MM.1S (cell line): ENCODE measurements at regions not wholly inside any gene's neighbourhood (a gene's known extent, or its start where the extent isn't known, plus 50 kb on each side); places are given as distances from the start of the nearest gene placed in this dataset.

Experiments
- DNase-seq: peaks from one replicate; pipeline ENCODE4 v3.0.0-alpha.2; 2015
- H2AFZ ChIP-seq: fragments of 300-600 bp; sonication (generic); 2 replicates; pipeline ENCODE4 v1.6.0; 2016; ENCODE audit warnings: antibody characterized with exemption, low read length
- H3F3A ChIP-seq: fragments of 300-600 bp; sonication (generic); 2 replicates; pipeline ENCODE4 v1.6.1; 2016; ENCODE audit warnings: mild to moderate bottlenecking, antibody characterized with exemption, low read length, moderate library complexity, mixed read lengths; ENCODE audit not compliant: insufficient read depth
- H3K27ac ChIP-seq: fragments of 300-600 bp; sonication (generic); 2 replicates; pipeline ENCODE4 v1.5.1; 2016; ENCODE audit warnings: mild to moderate bottlenecking, low read length
- H3K27me3 ChIP-seq: fragments of 300-600 bp; sonication (generic); replicated peaks from 2 replicates; pipeline ENCODE4 v1.6.0; 2016; ENCODE audit warnings: low read length; ENCODE audit not compliant: insufficient read depth
- H3K36me3 ChIP-seq: fragments of 300-600 bp; sonication (generic); replicated peaks from 2 replicates; pipeline ENCODE4 v1.6.1; 2016; ENCODE audit warnings: mild to moderate bottlenecking, low read length, mixed read lengths; ENCODE audit not compliant: insufficient read depth
- H3K4me1 ChIP-seq: fragments of 300-600 bp; sonication (generic); 2 replicates; pipeline ENCODE4 v1.6.1; 2016; ENCODE audit warnings: low read length, mixed read lengths
- H3K4me2 ChIP-seq: fragments of 300-600 bp; sonication (generic); 2 replicates; pipeline ENCODE4 v1.6.0; 2016; ENCODE audit warnings: low read depth, low read length
- H3K4me3 ChIP-seq: fragments of 300-600 bp; sonication (generic); 2 replicates; pipeline ENCODE4 v1.5.1; 2016; ENCODE audit warnings: low read length, mixed read lengths
- H3K79me2 ChIP-seq: fragments of 300-600 bp; sonication (generic); 2 replicates; pipeline ENCODE4 v1.6.1; 2016; ENCODE audit warnings: mixed run types, low read length, mixed read lengths
- H3K9ac ChIP-seq: fragments of 300-600 bp; sonication (generic); 2 replicates; pipeline ENCODE4 v1.6.1; 2016; ENCODE audit warnings: low read length, mixed read lengths
- H3K9me2 ChIP-seq: fragments of 300-600 bp; sonication (generic); replicated peaks from 2 replicates; pipeline ENCODE4 v1.6.1; 2016; ENCODE audit warnings: mild to moderate bottlenecking, low read length, mixed read lengths; ENCODE audit not compliant: insufficient read depth
- H3K9me3 ChIP-seq: fragments of 300-600 bp; sonication (generic); replicated peaks from 2 replicates; pipeline ENCODE4 v1.6.1; 2016; ENCODE audit warnings: mild to moderate bottlenecking, low read length, mixed read lengths; ENCODE audit not compliant: insufficient read depth
- H4K20me1 ChIP-seq: fragments of 300-600 bp; sonication (generic); 2 replicates; pipeline ENCODE4 v1.6.1; 2016; ENCODE audit warnings: mild to moderate bottlenecking, low read length, moderate library complexity, mixed read lengths; ENCODE audit not compliant: insufficient read depth
- EZH2 ChIP-seq: fragments of 300-600 bp; sonication (generic); optimal IDR thresholded peaks from 2 replicates; pipeline ENCODE3; 2017; ENCODE audit warnings: low read depth, mild to moderate bottlenecking, antibody characterized with exemption, low read length, mixed read lengths
- EZH2phosphoT487 ChIP-seq: fragments of 300-600 bp; sonication (generic); IDR thresholded peaks from 2 replicates; pipeline ENCODE4 v1.6.1; 2018; ENCODE audit warnings: antibody characterized with exemption, low read length
- TF ChIP-seq, protein P1 (sequence below): fragments of 300-600 bp; sonication (generic); IDR thresholded peaks from 2 replicates; pipeline ENCODE4 v1.5.1; 2016; ENCODE audit warnings: antibody characterized with exemption, low read length, mixed read lengths

DNA sequence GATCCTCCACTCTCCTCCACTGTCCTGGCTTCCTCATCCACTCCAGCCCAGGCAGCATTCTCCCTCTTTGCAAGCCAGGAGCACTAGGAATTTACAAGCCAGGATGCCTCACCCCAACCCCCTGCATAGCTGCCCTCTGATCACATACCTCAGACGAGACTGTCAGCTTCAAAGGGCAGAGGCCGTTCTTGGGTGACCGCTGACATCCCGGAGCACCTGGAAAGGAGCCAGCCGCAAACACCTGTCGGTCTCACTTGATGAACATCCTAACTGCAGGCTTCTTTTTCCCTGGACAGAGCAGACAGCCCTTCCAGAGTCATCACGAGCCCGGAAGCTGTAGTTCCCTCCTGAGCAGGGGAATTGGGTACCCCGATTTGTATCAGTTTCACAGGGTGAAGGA lies 451.3 kb upstream of the B3GAT1 start:
- DNase-seq: no peak
- Histone ChIP-seq H3K4me3 (no peak overlapping the region), H3K27ac (no peak overlapping the region), H3K4me1 (no peaks in the 10 kb centered on the region), H2AFZ (no peak overlapping the region), H3K9ac (no peak overlapping the region), H4K20me1 (no peaks in the 10 kb centered on the region), H3K9me3 (no peaks in the 10 kb centered on the region), H3K79me2 (no peaks in the 10 kb centered on the region), H3K36me3 (no peaks in the 10 kb centered on the region), H3K27me3 (no peaks in the 10 kb centered on the region), H3F3A (no peaks in the 10 kb centered on the region), H3K9me2 (no peaks in the 10 kb centered on the region), H3K4me2 (no peak overlapping the region)
- TF ChIP-seq EZH2: no peak
- TF ChIP-seq, protein P1, sequence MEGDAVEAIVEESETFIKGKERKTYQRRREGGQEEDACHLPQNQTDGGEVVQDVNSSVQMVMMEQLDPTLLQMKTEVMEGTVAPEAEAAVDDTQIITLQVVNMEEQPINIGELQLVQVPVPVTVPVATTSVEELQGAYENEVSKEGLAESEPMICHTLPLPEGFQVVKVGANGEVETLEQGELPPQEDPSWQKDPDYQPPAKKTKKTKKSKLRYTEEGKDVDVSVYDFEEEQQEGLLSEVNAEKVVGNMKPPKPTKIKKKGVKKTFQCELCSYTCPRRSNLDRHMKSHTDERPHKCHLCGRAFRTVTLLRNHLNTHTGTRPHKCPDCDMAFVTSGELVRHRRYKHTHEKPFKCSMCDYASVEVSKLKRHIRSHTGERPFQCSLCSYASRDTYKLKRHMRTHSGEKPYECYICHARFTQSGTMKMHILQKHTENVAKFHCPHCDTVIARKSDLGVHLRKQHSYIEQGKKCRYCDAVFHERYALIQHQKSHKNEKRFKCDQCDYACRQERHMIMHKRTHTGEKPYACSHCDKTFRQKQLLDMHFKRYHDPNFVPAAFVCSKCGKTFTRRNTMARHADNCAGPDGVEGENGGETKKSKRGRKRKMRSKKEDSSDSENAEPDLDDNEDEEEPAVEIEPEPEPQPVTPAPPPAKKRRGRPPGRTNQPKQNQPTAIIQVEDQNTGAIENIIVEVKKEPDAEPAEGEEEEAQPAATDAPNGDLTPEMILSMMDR: no peak
- TF ChIP-seq EZH2phosphoT487: no peak

DNA sequence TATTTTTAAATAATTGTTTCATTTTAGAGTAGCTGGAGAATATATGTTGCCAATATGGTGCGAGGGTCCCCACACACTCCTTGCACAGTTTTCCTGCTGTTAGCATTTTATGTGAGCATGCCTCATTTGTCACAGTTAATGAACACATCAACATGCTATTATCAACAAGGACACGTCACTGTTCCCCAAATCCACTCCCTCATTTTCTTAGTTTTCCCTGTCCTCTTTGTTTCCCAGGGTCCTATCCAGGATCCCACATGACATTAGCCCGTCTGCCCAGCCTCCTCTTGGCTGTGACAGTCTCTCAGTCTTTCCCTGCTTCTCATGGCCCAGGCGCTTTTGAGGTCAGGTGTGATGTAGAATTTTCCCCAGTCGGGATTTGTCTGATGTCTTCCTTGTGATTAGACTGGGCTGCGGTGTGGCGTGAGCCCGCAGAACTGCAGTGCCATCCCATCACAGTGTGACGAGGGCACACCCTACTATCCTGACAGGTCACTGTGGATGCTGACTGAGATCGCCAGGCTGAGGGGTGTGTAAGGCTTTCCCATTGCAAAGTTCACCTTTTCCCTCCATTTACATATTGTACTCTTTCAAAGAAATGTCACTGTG lies 450.6 kb upstream of the B3GAT1 start:
- DNase-seq: no peak
- Histone ChIP-seq H3K27ac (no peak overlapping the region), H3K9ac (no peak overlapping the region), H3K4me3 (no peak overlapping the region), H3K36me3 (no peaks in the 10 kb centered on the region), H3K27me3 (no peaks in the 10 kb centered on the region), H3K9me2 (no peaks in the 10 kb centered on the region), H2AFZ (no peak overlapping the region), H3K4me1 (no peaks in the 10 kb centered on the region), H3K79me2 (no peaks in the 10 kb centered on the region), H4K20me1 (no peaks in the 10 kb centered on the region), H3K4me2 (no peak overlapping the region), H3K9me3 (no peaks in the 10 kb centered on the region), H3F3A (no peaks in the 10 kb centered on the region)
- TF ChIP-seq EZH2: no peak
- TF ChIP-seq, protein P1: no peak
- TF ChIP-seq EZH2phosphoT487: no peak

DNA sequence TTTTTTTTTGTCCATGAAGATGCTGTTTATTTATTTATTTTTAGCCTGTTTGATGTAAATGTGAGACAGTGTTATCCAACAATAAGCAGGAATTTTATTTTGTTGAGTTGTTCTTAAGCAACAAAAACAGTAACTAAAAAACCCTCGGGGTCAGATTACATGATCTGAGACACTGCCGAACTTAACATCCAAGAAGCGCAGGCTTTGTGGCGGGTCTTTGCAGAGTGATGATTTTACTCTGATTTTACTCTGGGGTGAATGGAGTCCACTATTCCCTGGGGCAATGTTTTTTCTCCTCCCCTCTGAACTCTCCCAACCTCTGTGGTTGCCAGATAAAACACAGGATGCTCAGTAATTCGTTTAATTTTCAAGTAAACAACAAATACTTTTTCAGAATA lies 450.1 kb upstream of the B3GAT1 start:
- Histone ChIP-seq H3K4me2 (no peak overlapping the region), H3K9ac (no peak overlapping the region), H3K9me3 (no peaks in the 10 kb centered on the region), H3F3A (no peaks in the 10 kb centered on the region), H3K36me3 (no peaks in the 10 kb centered on the region), H4K20me1 (no peaks in the 10 kb centered on the region), H3K4me1 (no peaks in the 10 kb centered on the region), H3K79me2 (no peaks in the 10 kb centered on the region), H3K27ac (no peak overlapping the region), H2AFZ (no peak overlapping the region), H3K4me3 (no peak overlapping the region), H3K27me3 (no peaks in the 10 kb centered on the region), H3K9me2 (no peaks in the 10 kb centered on the region)
- TF ChIP-seq, protein P1: no peak
- no peak for TF ChIP-seq EZH2
- no peak for TF ChIP-seq EZH2phosphoT487
- DNase-seq: no peak
